Endothelial cell of umbilical vein (primary cell): ENCODE measurements at regions not wholly inside any gene's neighbourhood (a gene's known extent, or its start where the extent isn't known, plus 50 kb on each side); places are given as distances from the start of the nearest gene placed in this dataset.

Experiments used
- BruUV-seq: library from RNA; stranded (reverse); fragments of 400-500 nt; replicated peaks from 2 replicates; lab custom pipeline; 2021; lab: Mats Ljungman, UMichigan
- CTCF ChIA-PET: fragments of 300-600, 350-600 bp; sonication (Branson Sonifier 250); formaldehyde crosslinking; loops from one replicate; lab custom pipeline; 2021; ENCODE audit warnings: antibody characterized with exemption, inconsistent platforms; lab: Charles Lee
- POLR2A ChIA-PET: fragments of 300-600, 350-600 bp; sonication (Branson Sonifier 250); formaldehyde crosslinking; loops from one replicate; lab custom pipeline; 2021; ENCODE audit warnings: antibody characterized with exemption, inconsistent platforms; lab: Charles Lee
- DNase-seq: peaks from one replicate; pipeline ENCODE4 v3.0.0-alpha.2; 2011; ENCODE audit warnings: low read depth, low spot score
- FAIRE-seq: peaks from 2 replicates; lab custom pipeline; 2011; peaks lifted over from hg19 to GRCh38; lab: Jason Lieb, UNC
- H2AFZ ChIP-seq: 2 replicates; pipeline ENCODE4 v1.6.0; 2012; ENCODE audit warnings: low read depth, low read length, control low read depth, inconsistent platforms
- H3K27ac ChIP-seq: 2 replicates; pipeline ENCODE4 v1.5.1; 2011; ENCODE audit warnings: low read depth, mild to moderate bottlenecking, control low read depth, low read length, moderate library complexity; ENCODE audit not compliant: insufficient read depth
- H3K27me3 ChIP-seq, 2 experiments: 2 replicates each; pipeline versions ENCODE4 v1.6.0 to v1.6.1; 2011; ENCODE audit warnings: low read length in 2 of 2, mixed read lengths in 1 of 2; ENCODE audit not compliant: control insufficient read depth in 2 of 2, insufficient read depth in 2 of 2
- H3K36me3 ChIP-seq, 2 experiments: 2 replicates in 1 of 2; 3 replicates in 1 of 2; pipeline ENCODE4 v1.5.1; 2011; ENCODE audit warnings: low read length in 2 of 2, mild to moderate bottlenecking in 1 of 2, moderate library complexity in 1 of 2; ENCODE audit not compliant: control insufficient read depth in 2 of 2, insufficient read depth in 2 of 2; ENCODE audit errors: extremely low read depth in 1 of 2
- H3K4me1 ChIP-seq: 3 replicates; pipeline ENCODE4 v1.5.1; 2011; ENCODE audit warnings: mild to moderate bottlenecking, low read length; ENCODE audit not compliant: control insufficient read depth, insufficient read depth; ENCODE audit errors: extremely low read depth
- H3K4me2 ChIP-seq: 2 replicates; pipeline ENCODE4 v1.6.1; 2011; ENCODE audit warnings: low read length, control low read depth, mixed read lengths; ENCODE audit not compliant: insufficient read depth
- H3K4me3 ChIP-seq, 3 experiments: fragments of 200-600 bp in 1 of 3; sonication (generic), shearing (Covaris generic) in 1 of 3; replicated peaks in 1 of 3; 2 replicates each; pipeline ENCODE4 v1.5.1; 2011 to 2016; ENCODE audit warnings: control low read depth in 3 of 3, low read length in 3 of 3, mild to moderate bottlenecking in 2 of 3, inconsistent platforms in 1 of 3, low read depth in 1 of 3, moderate library complexity in 1 of 3; ENCODE audit not compliant: insufficient read depth in 1 of 3
- H3K79me2 ChIP-seq: 2 replicates; pipeline ENCODE4 v1.6.0; 2012; ENCODE audit warnings: low read length, inconsistent platforms; ENCODE audit not compliant: control insufficient read depth, insufficient read depth
- H3K9ac ChIP-seq: replicated peaks from 2 replicates; pipeline ENCODE3; 2011; ENCODE audit warnings: low read length, control low read depth; ENCODE audit not compliant: insufficient read depth; ENCODE audit errors: extremely low read depth
- H3K9me1 ChIP-seq: replicated peaks from 3 replicates; pipeline ENCODE4 v1.6.0; 2011; ENCODE audit warnings: mild to moderate bottlenecking, low read length; ENCODE audit not compliant: control insufficient read depth, insufficient read depth; ENCODE audit errors: extremely low read depth
- H3K9me3 ChIP-seq: replicated peaks from 2 replicates; pipeline ENCODE4 v1.5.1; 2012; ENCODE audit warnings: low read length, inconsistent platforms; ENCODE audit not compliant: control insufficient read depth, insufficient read depth
- H4K20me1 ChIP-seq: replicated peaks from 2 replicates; pipeline ENCODE3; 2011; ENCODE audit warnings: mild to moderate bottlenecking, low read length; ENCODE audit not compliant: control insufficient read depth, insufficient read depth; ENCODE audit errors: extremely low read depth
- EZH2 ChIP-seq: IDR thresholded peaks from 2 replicates; pipeline ENCODE4 v1.6.1; 2012; ENCODE audit warnings: borderline replicate concordance, low read depth, mild to moderate bottlenecking, moderate library complexity, low read length, inconsistent platforms; ENCODE audit not compliant: severe bottlenecking
- FOS ChIP-seq: IDR thresholded peaks from 2 replicates; pipeline ENCODE4 v1.6.1; 2011; ENCODE audit warnings: mild to moderate bottlenecking, low read length, moderate library complexity, borderline replicate concordance; ENCODE audit not compliant: insufficient read depth
- GATA2 ChIP-seq: IDR thresholded peaks from 2 replicates; pipeline ENCODE4 v1.7.0; 2011; ENCODE audit warnings: low read depth, mild to moderate bottlenecking, moderate library complexity, mixed read lengths, low read length; ENCODE audit not compliant: insufficient read length, insufficient read depth
- JUN ChIP-seq: IDR thresholded peaks from 2 replicates; pipeline ENCODE4 v1.6.1; 2011; ENCODE audit warnings: borderline replicate concordance, low read depth; ENCODE audit not compliant: insufficient read length, insufficient read depth
- MYC ChIP-seq: IDR thresholded peaks from one replicate; pipeline ENCODE4 v1.6.1; 2011; ENCODE audit warnings: mild to moderate bottlenecking, low read depth, low read length
- POLR2A ChIP-seq: IDR thresholded peaks from 2 replicates; pipeline ENCODE4 v1.6.1; 2012; ENCODE audit warnings: low read depth, mild to moderate bottlenecking, control low read depth, low read length
- POLR2AphosphoS5 ChIP-seq: IDR thresholded peaks from 2 replicates; pipeline ENCODE4 v1.6.1; 2012; ENCODE audit warnings: low read depth, mild to moderate bottlenecking, control low read depth, low read length, moderate library complexity; ENCODE audit not compliant: insufficient read depth
- dilution Hi-C: fragments of 300-500 bp; cut with MboI; formaldehyde crosslinking; loops from one replicate; pipeline ENCODE4 v1.15.0; 2019; ENCODE audit warnings: low sequenced_read_pairs; ENCODE audit not compliant: extremely low pct_ligation_motif_present
- intact Hi-C: fragments of 100-400 bp; cut with micrococcal nuclease; formaldehyde crosslinking; loops from one replicate; pipeline ENCODE4 v1.10.0; 2022
- TF ChIP-seq, protein P1 (sequence below), 2 donors: IDR thresholded peaks; 1 replicate in 1 of 2; 2 replicates in 1 of 2; pipeline ENCODE4 v1.5.1; 2011; ENCODE audit warnings: low read length in 2 of 2, mild to moderate bottlenecking in 2 of 2, moderate library complexity in 2 of 2, control low read depth in 1 of 2, inconsistent platforms in 1 of 2, low read depth in 1 of 2; ENCODE audit not compliant: insufficient read depth in 1 of 2; ENCODE audit errors: extremely low read depth in 1 of 2

DNA sequence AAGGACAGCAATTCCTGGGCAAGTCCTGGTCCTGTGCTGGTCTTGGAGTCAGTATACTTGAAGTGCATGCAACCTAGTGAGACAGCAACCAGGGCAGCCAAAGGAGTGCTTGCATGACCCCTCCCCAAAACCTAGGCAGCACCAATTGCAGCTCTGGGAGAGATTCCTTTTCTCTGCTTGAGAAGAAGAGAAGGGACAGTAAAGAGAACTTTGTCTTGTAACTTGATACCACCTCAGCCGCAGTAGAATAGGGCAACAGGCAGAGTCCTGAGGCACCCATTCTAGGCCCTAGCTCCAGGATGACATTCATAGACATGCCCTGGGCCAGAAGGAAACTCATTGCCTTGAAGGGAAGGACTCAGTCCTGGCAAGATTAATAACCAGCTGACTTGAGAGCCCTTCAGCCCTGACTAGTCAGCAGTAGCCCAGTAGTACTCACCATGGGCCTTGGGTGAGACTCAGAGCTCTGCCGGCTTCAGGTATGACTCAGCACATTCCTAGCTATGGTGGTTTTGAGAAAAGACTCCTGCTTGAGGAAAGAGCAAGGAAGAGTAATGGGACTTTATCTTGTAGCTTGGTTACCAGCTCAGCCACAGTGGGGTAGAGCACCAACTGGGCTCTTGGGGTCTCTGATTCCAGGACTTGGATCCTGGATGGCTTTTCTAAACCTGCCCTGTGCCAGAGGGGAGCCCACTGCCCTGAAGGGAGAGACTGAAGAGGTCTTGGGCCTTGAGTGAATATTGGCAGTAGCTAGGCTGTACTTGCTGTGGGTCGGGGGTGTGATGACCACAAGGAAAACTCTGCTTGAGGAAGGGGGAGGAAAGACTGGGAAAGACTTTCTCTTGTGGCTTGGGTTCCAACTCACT is 51.7 kb upstream of the ACADM start:
- TF ChIP-seq, protein P1, sequence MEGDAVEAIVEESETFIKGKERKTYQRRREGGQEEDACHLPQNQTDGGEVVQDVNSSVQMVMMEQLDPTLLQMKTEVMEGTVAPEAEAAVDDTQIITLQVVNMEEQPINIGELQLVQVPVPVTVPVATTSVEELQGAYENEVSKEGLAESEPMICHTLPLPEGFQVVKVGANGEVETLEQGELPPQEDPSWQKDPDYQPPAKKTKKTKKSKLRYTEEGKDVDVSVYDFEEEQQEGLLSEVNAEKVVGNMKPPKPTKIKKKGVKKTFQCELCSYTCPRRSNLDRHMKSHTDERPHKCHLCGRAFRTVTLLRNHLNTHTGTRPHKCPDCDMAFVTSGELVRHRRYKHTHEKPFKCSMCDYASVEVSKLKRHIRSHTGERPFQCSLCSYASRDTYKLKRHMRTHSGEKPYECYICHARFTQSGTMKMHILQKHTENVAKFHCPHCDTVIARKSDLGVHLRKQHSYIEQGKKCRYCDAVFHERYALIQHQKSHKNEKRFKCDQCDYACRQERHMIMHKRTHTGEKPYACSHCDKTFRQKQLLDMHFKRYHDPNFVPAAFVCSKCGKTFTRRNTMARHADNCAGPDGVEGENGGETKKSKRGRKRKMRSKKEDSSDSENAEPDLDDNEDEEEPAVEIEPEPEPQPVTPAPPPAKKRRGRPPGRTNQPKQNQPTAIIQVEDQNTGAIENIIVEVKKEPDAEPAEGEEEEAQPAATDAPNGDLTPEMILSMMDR (IDR thresholded peaks at IDR 0.05; ENCODE audit: extremely low read depth in 1 of 2, insufficient read depth in 1 of 2, low read depth in 1 of 2, low read length in 2 of 2): no peak
- TF ChIP-seq GATA2: no peak
- no peak for TF ChIP-seq MYC
- no peak for TF ChIP-seq EZH2
- no peak for TF ChIP-seq POLR2A
- no peak for TF ChIP-seq JUN
- no peak for TF ChIP-seq FOS
- TF ChIP-seq POLR2AphosphoS5: no peak
- BruUV-seq: no TSS peak
- POLR2A ChIA-PET: no interaction called here

More for the DNA sequence above, 51.7 kb upstream of the ACADM start:
- H3K79me2 ChIP-seq: no peaks in the 10 kb centered on the region
- no peaks in the 10 kb centered on the region for H3K9me3 ChIP-seq
- no peak overlapping the region for H3K4me3 ChIP-seq
- H3K36me3 ChIP-seq: no peaks in the 10 kb centered on the region
- H3K4me1 ChIP-seq: no peaks in the 10 kb centered on the region
- FAIRE-seq (peak; percentile 58), DNase-seq (no peak)
- no peaks in the 10 kb centered on the region for H3K9me1 ChIP-seq
- peak overlapping the region; percentile 23 for H2AFZ ChIP-seq
- H3K27ac ChIP-seq: no peak overlapping the region
- H4K20me1 ChIP-seq: no peaks in the 10 kb centered on the region
- CTCF ChIA-PET: interaction anchor here (0.6 kb wide), 1 partner anchor 11 kb away, joined by 3 read pairs; no protein-coding TSS in a partner anchor
- dilution Hi-C loops: no loop called here
- no peak overlapping the region for H3K4me2 ChIP-seq
- H3K27me3 ChIP-seq: no peaks in the 10 kb centered on the region
- intact Hi-C loops: no loop called here
- H3K9ac ChIP-seq: no peak overlapping the region
